EL (cell line): ENCODE measurements at regions not wholly inside any gene's neighbourhood (a gene's known extent, or its start where the extent isn't known, plus 50 kb on each side); places are given as distances from the start of the nearest gene placed in this dataset.

Experiments
- DNase-seq: peaks from one replicate; pipeline ENCODE4 v3.0.0-alpha.2; 2016

GRCh38 chr11:28581286-28582242, 473.4 kb downstream of the METTL15 start:
- peak; percentile 66 for DNase-seq

DNA sequence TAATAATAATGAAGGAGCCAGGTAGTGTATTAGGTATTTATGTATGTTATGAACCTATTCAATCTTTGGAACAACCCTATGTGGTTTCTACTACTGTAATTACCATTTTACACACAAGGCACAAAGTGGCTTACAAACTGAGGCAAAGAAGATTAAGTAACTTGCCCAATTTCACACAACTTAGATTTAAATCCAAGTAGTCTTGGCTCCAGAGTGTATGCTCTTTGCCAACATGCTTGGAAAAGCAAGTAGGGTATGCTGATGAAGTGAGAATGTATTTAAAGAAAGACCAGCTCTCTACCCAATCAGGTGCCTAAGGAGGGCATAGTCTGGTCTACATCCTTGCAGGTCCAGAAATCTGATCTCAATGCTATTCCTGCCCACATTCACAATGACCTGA, 463.2 kb downstream of the METTL15 start:
- DNase-seq = no peak

DNA sequence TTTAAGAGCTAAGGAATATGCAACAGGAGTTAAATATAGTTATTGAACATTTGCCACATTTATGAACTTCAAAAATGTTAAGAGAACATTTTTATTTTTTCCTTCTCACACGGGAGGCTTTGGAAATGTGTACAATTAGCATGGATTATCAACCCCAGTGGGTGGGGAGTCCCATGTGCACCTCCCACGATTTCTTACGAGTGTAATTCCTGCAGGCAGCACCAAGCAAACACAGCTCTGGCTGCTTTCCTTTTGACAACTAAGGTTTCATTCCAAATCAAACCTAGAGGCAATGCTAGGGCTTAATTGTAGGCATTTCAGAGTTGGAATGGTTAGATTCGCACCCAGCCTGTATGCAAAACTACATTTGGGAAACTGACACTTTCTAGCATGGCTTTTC, 460.9 kb downstream of the METTL15 start:
- no peak for DNase-seq

GRCh38 chr11:28566339-28567089, 458.3 kb downstream of the METTL15 start:
- DNase-seq = peak; percentile 98

- no peak for DNase-seq
Measured at GRCh38 chr11:28559492-28559891, 451.3 kb downstream of the METTL15 start.

DNA sequence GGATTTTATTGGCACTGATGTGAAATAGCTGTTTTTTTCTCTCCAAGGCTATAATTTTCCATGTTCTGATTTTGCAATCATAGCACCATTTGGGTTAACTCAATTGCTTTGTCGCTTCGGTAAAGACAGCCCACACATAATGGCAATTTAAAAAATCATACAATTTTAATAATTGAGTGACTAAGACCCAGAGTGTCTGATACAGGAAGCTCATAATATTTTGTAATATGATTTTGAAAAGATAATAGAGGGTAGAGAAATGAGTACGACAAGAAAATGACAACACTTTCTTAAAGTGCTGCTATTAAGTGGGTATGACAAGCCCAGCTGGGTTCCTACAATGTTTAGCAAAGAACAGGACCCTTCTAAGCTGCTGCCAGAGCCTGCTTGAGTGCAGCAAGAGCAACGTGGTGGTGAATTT, 439.1 kb downstream of the METTL15 start:
- DNase-seq = no peak

- no peak for DNase-seq
Measured at GRCh38 chr11:28545536-28545935, 437.3 kb downstream of the METTL15 start.

DNA sequence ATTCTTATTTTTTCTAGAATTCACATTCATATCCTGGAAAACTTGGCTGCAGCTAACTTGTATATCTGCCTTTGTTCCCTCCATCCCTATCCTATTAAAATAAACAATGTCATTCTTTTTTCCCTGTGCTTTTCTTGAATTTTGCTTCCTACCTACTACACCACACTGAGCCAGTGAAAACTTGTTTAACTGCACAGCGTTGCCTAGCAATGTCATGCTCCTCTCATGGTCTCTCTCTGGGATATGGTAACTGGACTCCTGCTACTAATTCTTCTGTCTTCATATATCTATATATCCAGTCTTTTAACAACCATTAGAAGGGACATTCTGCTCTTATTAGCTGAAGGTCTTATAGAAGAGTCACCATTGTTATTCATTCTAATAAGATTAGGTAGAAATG, 434.4 kb downstream of the METTL15 start:
- DNase-seq = no peak

DNA sequence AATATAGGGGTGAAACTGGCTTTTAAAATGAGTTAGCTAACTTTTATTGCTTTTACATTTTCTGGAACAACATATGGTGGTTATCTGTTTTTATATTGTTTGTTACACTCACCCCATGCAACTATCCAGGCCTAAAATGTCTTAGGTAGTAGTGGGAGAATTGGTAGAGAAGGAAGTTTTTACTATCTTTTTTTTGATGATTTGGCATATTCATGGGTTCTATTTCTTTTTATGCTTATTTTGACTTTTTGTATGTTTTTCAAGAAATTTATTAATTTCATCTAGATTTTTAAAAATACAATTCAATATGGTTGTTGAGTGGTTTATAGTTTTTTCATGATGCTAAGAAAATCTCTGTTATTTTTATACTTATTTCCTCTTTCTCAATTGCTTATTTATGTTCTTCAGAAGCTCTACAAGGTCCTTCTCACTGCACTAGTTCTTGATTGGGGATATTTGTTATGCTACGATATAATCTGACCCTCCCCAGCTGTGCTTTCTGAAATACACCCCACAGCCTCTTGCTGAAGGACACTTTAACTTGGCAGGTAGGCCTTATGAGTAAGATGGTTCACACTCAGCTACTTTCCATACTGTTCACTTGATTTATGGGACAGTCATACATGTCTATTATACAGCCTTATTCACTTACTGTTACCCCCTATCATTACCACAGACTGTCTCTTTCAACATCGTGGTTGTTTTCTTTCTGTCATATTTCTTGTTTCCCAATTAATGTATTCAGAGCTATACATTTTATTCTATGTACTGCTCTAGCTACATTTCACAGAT, 431.2 kb downstream of the METTL15 start:
- no peak for DNase-seq

DNA sequence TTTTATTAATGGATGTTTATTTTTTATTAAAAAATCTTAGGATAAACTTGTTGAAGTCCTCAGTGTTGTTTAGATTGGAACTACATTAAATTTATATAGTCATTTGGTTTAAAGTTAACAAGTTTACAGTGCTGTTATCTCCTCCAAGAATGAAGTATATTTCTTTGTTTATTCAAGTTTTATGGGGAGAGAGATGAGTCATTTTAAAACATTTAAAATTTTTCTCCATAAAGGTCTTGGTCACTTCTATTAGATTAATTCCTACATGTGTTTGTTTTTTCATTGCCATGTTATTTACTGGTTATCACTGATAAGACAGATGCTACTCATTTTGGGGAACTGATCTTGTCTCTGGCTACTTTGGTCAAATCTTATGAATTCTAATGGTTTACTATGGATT, 429.6 kb downstream of the METTL15 start:
- peak; percentile 45 for DNase-seq

GRCh38 chr11:28536504-28537267, 428.5 kb downstream of the METTL15 start:
- DNase-seq = no peak

DNA sequence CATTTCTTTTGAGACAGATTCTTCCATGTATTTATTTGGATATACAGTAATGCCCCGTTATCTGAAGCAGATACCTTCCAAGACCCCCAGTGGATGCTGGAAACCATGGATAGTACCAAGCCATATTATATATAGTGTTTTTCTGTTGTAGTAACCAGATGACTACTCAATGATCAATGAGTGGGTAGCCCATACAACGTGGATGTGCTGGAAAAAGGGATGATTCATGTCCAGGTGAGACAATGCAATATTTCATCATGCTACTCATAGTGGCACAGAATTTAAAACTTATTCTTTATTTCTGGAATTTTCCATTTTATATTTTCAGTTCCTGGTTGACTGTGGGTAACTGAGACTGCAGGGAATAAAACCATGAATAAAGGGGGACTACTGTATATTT, 427.5 kb downstream of the METTL15 start:
- DNase-seq = no peak

GRCh38 chr11:28529540-28530410, 421.6 kb downstream of the METTL15 start:
- peak; percentile 76 for DNase-seq

- peak; percentile 73 for DNase-seq
Measured at GRCh38 chr11:28529046-28529445, 420.9 kb downstream of the METTL15 start.

GRCh38 chr11:28528217-28528616, 420.0 kb downstream of the METTL15 start:
- no peak for DNase-seq

GRCh38 chr11:28526406-28526751, 418.2 kb downstream of the METTL15 start:
- peak; percentile 10 for DNase-seq

DNA sequence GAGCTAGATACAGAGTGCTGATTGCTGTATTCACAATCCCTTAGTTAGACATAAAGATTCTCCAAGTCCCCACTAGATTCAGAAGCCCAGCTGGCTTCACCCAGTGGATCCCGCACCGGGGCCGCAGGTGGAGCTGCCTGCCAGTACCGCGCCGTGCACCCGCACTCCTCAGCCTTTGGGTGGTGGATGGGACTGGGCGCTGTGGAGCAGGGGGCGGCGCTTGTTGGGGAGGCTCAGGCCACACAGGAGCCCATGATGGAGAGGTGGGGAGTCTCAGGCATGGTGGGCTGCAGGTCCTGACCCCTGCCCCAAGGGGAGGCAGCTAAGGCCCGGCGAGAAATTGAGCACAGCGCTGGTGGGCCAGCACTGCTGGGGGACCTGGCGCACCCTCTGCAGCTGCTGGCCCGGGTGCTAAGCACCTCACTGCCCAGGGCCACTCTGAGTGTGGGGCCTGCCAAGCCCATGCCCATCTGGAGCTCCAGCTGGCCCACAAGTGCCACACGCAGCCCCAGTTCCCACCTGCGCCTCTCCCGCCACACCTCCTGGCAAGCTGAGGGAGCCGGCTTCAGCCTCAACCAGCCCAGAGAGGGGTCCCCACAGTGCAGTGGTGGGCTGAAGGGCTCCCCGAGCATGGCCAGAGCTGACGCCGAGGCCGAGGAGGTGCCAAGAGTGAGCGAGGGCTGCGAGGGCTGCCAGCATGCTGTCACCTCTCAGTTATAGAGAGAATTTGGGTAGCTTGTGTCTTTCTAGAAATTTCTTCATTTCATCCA, 417.6 kb downstream of the METTL15 start:
- no peak for DNase-seq

GRCh38 chr11:28524098-28524497, 415.9 kb downstream of the METTL15 start:
- DNase-seq = peak; percentile 55

DNA sequence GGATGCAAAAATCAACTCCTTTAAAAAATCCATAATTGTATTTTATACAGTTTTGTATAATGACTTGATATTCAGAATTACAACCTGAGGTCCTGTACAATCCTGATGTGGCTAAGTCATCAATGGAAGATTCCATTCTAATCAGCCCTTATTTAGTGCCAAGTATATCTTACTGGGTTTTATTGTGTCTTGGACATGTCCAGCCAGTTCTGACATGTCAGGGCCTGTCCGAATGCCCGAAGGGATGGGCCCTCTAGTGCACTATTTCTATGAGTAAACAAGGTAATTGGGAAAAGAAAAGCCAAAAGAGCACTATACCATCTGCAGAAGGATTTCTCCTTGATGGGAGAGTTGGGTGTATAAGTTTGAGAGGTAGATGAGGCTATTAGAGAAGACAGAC, 412.9 kb downstream of the METTL15 start:
- no peak for DNase-seq

- DNase-seq = no peak
Measured at GRCh38 chr11:28520291-28520690, 412.1 kb downstream of the METTL15 start.

GRCh38 chr11:28518825-28519224, 410.6 kb downstream of the METTL15 start:
- no peak for DNase-seq
